Ascending aorta (tissue), 2 donors: ENCODE measurements at regions not wholly inside any gene's neighbourhood (a gene's known extent, or its start where the extent isn't known, plus 50 kb on each side); places are given as distances from the start of the nearest gene placed in this dataset.
"Not testable (repeated sequence)": the region's sequence is repeated elsewhere in the genome, so short reads cannot be mapped to it uniquely, and the experiment has no call there.

Experiments
- DNase-seq, 2 donors: peaks; one replicate each; pipeline ENCODE4 v3.0.0-alpha.2; 2019; ENCODE audit warnings: low spot score in 2 of 2
- H3K27ac ChIP-seq, 2 donors: fragments of 200-600 bp; sonication (generic); one replicate each; pipeline ENCODE4 v1.5.1; 2016 to 2017; ENCODE audit warnings: mild to moderate bottlenecking in 1 of 2
- H3K27me3 ChIP-seq: fragments of 200-600 bp; sonication (generic); one replicate; pipeline ENCODE4 v1.5.1; 2017
- H3K36me3 ChIP-seq, 2 donors: fragments of 200-600 bp; sonication (generic); one replicate each; pipeline ENCODE4 v1.5.1; 2016
- H3K4me1 ChIP-seq, 2 donors: fragments of 200-600 bp; sonication (generic); one replicate each; pipeline ENCODE4 v1.5.1; 2016 to 2017; ENCODE audit warnings: mild to moderate bottlenecking in 1 of 2
- H3K4me3 ChIP-seq, 2 donors: fragments of 200-600 bp; sonication (generic); one replicate each; pipeline ENCODE4 v1.5.1; 2016 to 2017; ENCODE audit warnings: mild to moderate bottlenecking in 1 of 2
- H3K9me3 ChIP-seq, 2 donors: fragments of 200-600 bp; sonication (generic); one replicate each; pipeline ENCODE4 v1.5.1; 2016
- intact Hi-C: fragments of 100-400 bp; cut with DNase I; formaldehyde crosslinking; loops from one replicate; pipeline ENCODE4 v1.15.1; 2023
- TF ChIP-seq, protein P1 (sequence below), 3 experiments: fragments of 200-600 bp in 2 of 3; fragments of 450-650 bp in 1 of 3; sonication (generic) in 2 of 3; IDR thresholded peaks; one replicate each; pipeline ENCODE4 v1.5.1; 2016 to 2019; ENCODE audit warnings: antibody characterized with exemption in 3 of 3, mild to moderate bottlenecking in 1 of 3, moderate library complexity in 1 of 3

DNA sequence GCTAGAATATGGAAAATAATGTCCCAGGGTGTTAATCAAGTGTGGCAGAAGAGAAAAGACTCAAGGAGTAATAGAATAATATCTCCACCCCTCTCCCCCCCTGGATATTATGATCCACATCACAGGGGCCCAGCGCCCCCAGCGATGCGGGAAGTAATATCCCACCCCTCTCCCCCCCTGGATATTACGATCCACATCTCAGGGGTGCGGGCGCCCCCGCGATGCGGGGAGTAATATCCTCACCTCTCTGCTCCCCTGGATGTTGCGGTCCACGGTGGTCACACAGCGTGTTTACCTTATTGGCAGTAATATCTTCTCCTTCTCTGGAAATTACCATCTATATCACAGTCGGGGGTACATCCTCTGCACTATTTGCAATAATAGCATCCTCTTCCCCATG, 97.1 kb upstream of the OSBPL11 start:
- H3K4me1 ChIP-seq: no peaks in the 10 kb centered on the region
- H3K27me3 ChIP-seq: no peaks in the 10 kb centered on the region
- no peaks in the 10 kb centered on the region for H3K9me3 ChIP-seq
- intact Hi-C loops: no loop called here
- no peaks in the 10 kb centered on the region for H3K36me3 ChIP-seq
- no peak overlapping the region for H3K27ac ChIP-seq
- H3K4me3 ChIP-seq: no peak overlapping the region
- DNase-seq: no peak
- TF ChIP-seq, protein P1, sequence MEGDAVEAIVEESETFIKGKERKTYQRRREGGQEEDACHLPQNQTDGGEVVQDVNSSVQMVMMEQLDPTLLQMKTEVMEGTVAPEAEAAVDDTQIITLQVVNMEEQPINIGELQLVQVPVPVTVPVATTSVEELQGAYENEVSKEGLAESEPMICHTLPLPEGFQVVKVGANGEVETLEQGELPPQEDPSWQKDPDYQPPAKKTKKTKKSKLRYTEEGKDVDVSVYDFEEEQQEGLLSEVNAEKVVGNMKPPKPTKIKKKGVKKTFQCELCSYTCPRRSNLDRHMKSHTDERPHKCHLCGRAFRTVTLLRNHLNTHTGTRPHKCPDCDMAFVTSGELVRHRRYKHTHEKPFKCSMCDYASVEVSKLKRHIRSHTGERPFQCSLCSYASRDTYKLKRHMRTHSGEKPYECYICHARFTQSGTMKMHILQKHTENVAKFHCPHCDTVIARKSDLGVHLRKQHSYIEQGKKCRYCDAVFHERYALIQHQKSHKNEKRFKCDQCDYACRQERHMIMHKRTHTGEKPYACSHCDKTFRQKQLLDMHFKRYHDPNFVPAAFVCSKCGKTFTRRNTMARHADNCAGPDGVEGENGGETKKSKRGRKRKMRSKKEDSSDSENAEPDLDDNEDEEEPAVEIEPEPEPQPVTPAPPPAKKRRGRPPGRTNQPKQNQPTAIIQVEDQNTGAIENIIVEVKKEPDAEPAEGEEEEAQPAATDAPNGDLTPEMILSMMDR (IDR thresholded peaks at IDR 0.05): no peak

DNA sequence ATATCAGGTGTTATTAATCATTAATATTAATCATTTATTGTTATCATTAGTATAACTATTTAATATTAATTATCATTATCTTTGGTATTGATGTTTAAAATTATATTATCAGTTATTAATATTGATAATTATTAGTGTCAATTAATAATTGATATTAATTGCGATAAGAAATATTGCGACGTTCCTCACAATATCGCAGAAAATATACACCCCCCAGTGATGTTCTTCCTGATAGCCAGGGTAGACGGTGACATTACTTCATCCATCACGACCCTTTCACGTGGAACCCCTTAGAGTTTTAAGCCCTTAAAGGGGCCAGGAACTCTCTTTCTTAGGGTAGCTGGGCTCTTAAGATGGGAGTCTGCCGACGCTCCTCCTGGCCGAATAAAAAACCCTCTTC, 98.6 kb upstream of the OSBPL11 start:
- intact Hi-C loops: no loop called here
- no peak for DNase-seq
- TF ChIP-seq, protein P1 (IDR thresholded peaks at IDR 0.05): no peak

DNA sequence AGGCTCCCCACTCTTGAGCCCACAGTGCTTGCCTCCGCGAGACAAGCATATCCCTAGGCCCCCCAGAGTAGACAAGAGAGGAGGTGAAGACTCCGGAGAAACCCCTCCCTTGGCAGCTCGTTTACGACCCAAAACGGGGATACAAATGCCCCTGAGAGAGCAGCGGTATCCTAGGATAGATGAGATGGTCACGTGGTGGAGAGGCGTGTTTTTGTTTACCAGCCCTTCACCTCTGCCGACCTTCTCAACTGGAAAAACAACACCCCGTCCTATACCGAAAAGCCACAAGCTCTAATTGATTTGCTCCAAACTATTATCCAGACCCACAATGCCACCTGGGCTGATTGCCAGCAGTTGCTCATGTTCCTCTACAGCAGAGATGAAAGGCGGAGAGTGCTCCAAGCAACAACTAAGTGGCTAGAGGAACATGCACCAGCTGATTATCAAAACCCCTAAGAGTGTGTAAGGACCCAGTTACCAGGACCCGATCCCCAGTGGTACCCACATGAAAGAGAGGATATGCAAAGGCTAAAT, 99.5 kb upstream of the OSBPL11 start:
- intact Hi-C loops: no loop called here
- DNase-seq: no peak
- no peak overlapping the region for H3K4me3 ChIP-seq
- H3K27ac ChIP-seq: no peak overlapping the region
- no peaks in the 10 kb centered on the region for H3K27me3 ChIP-seq
- no peaks in the 10 kb centered on the region for H3K4me1 ChIP-seq
- TF ChIP-seq, protein P1 (IDR thresholded peaks at IDR 0.05): no peak
- no peaks in the 10 kb centered on the region for H3K36me3 ChIP-seq
- H3K9me3 ChIP-seq: no peaks in the 10 kb centered on the region

More for the DNA sequence above, 98.6 kb upstream of the OSBPL11 start:
- no peaks in the 10 kb centered on the region for H3K4me1 ChIP-seq
- no peak overlapping the region for H3K27ac ChIP-seq
- no peaks in the 10 kb centered on the region for H3K27me3 ChIP-seq
- no peaks in the 10 kb centered on the region for H3K36me3 ChIP-seq
- no peaks in the 10 kb centered on the region for H3K9me3 ChIP-seq
- no peak overlapping the region for H3K4me3 ChIP-seq

DNA sequence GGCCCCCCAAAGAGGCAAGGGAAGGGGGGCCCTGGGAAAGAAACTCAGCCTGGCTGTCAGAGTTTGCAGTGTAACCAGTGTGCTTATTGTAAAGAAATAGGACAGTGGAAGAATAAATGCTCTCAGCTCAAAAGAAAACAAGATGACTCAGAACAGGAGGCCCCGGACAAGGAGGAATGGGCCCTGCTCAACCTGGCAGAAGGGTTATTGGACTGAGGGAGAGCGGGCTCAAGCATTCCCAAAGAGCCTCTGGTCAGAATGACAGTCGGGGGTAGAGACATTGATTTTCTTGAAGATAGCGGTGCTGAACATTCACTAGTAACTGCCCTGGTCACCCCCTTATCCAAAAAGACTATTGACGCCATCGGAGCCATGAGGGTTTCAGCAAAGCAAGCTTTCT, 100.4 kb upstream of the OSBPL11 start:
- Histone ChIP-seq H3K9me3 (no peaks in the 10 kb centered on the region), H3K36me3 (no peaks in the 10 kb centered on the region), H3K4me3 (no peak overlapping the region), H3K27me3 (no peaks in the 10 kb centered on the region), H3K27ac (no peak overlapping the region), H3K4me1 (no peaks in the 10 kb centered on the region)
- intact Hi-C loops: no loop called here
- no peak for DNase-seq
- TF ChIP-seq, protein P1 (IDR thresholded peaks at IDR 0.05): no peak

DNA sequence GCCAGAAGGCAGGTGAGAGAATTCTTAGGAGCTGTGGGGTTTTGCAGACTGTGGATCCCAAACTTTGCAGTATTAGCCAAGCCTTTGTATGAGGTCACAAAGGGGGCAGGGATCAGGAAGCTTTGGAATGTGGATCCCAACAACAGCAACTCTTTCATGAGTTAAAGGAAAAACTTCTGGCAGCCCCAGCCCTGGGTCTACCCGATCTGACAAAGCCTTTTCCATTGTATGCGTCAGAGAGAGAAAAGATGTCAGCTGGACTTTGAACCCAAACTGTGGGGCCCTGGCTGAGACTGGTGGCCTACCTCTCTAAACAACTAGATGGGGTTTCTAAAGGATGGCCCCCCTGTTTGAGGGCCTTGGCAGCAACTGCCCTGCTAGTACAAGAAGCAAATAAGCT, 101.8 kb upstream of the OSBPL11 start:
- DNase-seq, H3K9me3 ChIP-seq, H3K4me3 ChIP-seq, H3K4me1 ChIP-seq, H3K36me3 ChIP-seq, intact Hi-C loops, H3K27me3 ChIP-seq, H3K27ac ChIP-seq: not testable (repeated sequence)

DNA sequence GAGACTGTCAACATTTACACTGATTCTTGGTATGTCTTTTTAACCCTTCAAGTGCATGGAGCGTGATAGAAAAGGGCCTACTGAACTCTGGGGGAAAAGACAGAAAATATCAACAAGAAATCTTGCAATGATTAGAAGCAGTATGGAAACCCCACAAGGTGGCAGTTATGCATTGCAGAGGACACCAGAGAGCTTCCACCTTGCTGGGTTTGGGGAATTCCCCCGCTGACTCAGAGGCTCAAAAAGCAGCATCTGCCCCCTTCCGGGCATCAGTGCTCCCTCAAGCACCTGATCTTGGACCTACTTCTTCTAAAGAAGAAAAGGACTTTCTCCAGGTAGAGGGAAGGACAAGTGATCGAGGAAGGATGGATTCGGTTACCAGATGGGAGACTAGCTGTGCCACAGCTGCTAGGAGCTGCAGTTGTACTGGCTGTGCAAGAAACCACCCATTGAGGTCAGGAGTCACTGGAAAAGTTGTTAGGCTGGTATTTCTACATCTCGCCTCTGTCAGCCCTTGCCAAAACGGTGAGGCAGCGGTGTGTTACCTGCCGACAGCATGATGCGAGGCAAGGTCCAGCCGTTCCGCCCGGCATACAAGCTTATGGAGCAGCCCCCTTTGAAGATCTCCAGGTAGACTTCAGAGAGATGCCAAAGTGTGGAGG, 102.8 kb upstream of the OSBPL11 start:
- H3K9me3 ChIP-seq, H3K27ac ChIP-seq, DNase-seq, H3K4me3 ChIP-seq, intact Hi-C loops, H3K4me1 ChIP-seq, H3K27me3 ChIP-seq, H3K36me3 ChIP-seq: not testable (repeated sequence)

DNA sequence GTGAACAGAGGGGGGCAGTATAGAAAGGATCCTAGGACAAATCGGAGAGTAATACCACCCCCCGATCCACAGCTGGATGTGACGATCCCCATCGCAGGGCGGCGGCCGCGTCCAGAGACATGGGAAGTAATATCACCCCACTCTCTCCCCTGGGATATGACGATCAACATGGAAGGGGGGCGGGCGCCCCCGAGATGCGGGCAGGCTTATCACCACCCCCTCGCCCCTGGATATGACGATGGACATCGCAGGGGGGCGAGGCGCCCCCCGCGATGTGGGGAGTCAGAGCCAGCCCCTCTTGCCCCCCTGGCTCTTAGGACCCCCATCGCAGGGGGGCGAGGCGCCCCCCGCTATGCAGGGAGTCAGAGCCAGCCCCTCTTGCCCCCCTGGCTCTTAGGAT, 120.4 kb upstream of the OSBPL11 start:
- no peaks in the 10 kb centered on the region for H3K9me3 ChIP-seq
- H3K27ac ChIP-seq: no peak overlapping the region
- no peaks in the 10 kb centered on the region for H3K4me1 ChIP-seq
- no peak for DNase-seq
- no peaks in the 10 kb centered on the region for H3K36me3 ChIP-seq
- intact Hi-C loops: no loop called here
- no peak overlapping the region for H3K4me3 ChIP-seq
- H3K27me3 ChIP-seq: no peaks in the 10 kb centered on the region
- TF ChIP-seq, protein P1 (IDR thresholded peaks at IDR 0.05): no peak

DNA sequence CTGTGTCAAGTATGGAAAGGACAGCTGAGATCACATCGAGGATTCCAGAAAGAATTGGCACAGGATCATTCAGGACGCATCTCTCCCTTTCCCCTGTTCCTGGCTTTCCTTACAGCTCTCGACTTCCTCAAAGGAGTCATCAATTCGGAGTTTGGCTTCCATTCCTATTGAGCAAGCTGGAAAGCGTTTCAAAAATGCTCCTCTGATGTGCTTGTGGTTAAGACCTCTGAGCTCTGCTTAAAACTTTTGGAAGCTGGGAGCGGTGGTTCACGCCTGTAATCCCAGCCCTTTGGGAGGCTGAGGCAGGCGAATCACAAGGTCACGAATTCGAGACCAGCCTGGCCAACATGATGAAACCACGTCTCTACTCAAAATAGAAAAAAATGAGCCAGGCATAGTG, 136.9 kb upstream of the OSBPL11 start:
- intact Hi-C loops, DNase-seq, H3K27me3 ChIP-seq, H3K4me1 ChIP-seq, H3K4me3 ChIP-seq, H3K36me3 ChIP-seq, H3K9me3 ChIP-seq, H3K27ac ChIP-seq: not testable (repeated sequence)

DNA sequence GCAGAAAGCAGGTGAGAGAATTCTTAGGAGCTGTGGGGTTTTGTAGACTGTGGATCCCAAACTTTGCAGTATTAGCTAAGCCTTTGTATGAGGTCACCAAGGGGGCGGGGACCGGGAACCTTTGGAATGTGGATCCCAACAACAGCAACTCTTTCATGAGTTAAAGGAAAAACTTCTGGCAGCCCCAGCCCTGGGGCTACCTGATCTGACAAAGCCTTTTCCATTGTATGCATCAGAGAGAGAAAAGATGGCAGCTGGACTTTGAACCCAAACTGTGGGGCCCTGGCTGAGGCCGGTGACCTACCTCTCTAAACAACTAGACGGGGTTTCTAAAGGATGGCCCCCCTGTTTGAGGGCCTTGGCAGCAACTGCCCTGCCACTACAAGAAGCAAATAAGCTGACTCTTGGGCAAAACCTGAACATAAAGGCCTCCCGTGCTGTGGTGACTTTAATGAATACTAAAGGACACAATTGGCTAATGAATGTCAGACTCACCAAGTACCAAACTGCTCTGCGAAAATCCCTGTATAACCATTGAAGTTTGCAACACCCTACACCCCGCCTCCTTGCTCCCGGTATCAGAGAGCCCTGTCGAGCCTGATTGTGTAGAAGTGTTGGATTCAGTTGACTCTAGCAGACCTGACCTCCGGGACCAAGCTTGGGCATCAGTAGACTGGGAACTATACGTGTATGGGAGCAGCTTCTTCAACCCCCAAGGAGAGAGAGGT, 146.9 kb upstream of the OSBPL11 start:
- H3K4me3 ChIP-seq, H3K9me3 ChIP-seq, H3K27ac ChIP-seq, DNase-seq, H3K36me3 ChIP-seq, intact Hi-C loops, H3K4me1 ChIP-seq, H3K27me3 ChIP-seq: not testable (repeated sequence)
